NOMO-1 (cell line): ENCODE measurements at regions not wholly inside any gene's neighbourhood (a gene's known extent, or its start where the extent isn't known, plus 50 kb on each side); places are given as distances from the start of the nearest gene placed in this dataset.

Experiments
- DNase-seq, 2 experiments: peaks; one replicate each; lab custom pipeline; 2025; ENCODE audit not compliant: unreplicated experiment in 2 of 2; lab: John Stamatoyannopoulos, UW

GRCh38 chr13:85411591-85411990 lies 387.6 kb downstream of the SLITRK6 start:
- DNase-seq: no peak

DNA sequence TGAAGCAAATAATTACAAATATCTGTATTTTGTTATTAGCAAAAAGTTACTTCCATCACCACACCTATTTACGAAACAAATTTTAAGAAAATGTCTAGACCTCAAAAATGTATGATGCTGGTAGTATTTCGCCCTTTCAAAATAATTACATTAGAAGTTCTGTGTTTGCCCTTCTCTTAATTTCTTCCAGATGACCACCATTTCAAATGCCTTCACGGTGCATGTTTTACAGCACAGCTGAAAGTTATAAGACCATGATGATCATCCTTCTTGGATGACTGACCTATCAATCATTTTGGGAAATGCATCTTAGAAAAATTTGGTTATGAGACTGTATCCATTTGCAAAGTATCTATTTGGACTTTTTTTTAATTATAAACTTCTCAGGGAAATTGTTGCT lies 390.8 kb downstream of the SLITRK6 start:
- no peak for DNase-seq

- no peak for DNase-seq
Observed at GRCh38 chr13:85406269-85406975, 392.8 kb downstream of the SLITRK6 start.

DNA sequence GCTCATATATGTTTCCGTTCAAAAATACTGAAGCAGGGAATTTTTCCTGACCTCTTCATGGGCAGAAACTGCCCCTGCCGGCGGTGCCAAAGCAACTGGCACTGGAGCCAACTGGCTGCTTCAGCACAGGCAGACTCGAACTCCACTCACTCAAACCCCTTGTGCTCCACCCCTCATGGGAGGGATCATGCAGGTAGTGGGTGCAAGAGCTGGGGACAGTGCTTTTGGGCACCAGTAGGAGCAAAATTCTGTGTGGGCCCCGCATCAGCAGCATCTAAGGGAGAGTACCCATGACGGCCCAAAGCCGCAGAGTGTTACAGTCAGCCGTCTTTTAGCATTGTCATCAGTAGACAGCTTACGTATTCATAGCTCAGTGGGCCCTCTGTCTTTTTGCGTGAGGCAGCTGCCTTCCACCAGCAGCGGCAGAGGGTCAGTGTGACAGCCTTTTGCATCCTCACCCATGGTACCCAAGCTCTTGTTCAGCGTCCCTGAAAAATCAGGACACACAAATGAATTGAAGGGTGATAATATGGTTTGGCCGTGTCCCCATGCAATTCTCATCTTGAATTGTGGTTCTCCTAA lies 393.8 kb downstream of the SLITRK6 start:
- no peak for DNase-seq

GRCh38 chr13:85386424-85386823 lies 412.8 kb downstream of the SLITRK6 start:
- no peak for DNase-seq

DNA sequence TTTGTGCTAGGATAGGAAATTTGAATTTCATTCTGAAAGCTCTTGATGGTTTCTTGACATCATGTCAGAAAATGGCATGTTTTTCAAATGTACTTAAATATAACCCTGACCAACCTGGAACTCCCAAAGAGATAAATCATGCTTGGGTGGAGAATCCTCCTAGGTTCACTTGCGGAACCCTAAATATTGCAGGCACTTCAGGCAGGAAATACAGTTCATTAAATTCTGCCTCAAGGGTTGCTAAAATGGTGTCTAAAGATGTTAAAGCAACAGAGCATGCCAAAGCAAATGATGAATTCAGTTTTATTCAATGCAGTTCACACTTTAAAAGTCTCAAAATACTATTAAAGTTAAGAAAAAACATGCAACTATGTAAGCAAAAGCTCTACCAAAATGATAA lies 415.9 kb downstream of the SLITRK6 start:
- no peak for DNase-seq

DNA sequence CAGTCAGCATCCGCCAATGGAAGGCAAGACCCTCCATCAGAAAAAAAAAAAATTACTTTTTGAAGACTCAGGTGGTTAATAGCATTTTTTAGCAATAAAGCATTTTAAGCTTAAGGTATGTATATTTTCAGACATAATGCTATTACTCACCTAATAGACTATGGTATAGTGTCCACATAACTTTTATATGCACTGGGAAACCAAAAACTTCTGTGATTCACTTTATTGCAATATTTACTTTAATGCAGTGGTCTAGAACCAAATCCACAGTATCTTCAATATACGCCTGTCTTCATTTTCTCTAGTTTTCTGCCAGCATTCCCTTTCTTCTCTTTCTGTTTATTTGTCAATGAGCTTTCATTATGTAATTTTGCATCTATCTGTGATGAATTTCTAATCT lies 418.1 kb downstream of the SLITRK6 start:
- DNase-seq: no peak

GRCh38 chr13:85379991-85380390 lies 419.2 kb downstream of the SLITRK6 start:
- DNase-seq: no peak

- DNase-seq: peak in 1 of 2 experiments; percentile 18
Observed at GRCh38 chr13:85379433-85379832, 419.8 kb downstream of the SLITRK6 start.

GRCh38 chr13:85377783-85378182 lies 421.4 kb downstream of the SLITRK6 start:
- DNase-seq: no peak

DNA sequence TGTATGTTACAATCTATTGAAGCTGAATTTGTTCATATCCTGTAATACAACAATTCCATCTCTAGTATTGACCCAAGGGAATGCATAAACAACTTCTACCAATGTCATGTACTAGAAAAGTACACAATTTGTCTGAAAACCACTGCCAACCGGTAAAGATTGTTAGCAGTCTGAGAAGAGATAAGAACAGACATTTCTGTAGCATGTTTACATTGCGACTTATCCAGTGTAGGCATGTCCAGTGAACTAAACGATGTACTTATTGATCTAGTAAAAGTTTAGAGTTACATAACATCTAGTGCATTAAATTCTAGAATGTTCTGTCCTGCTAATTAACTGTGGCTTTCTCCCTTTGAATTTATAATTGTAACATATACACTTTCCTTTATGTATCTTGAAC lies 425.9 kb downstream of the SLITRK6 start:
- DNase-seq: no peak

DNA sequence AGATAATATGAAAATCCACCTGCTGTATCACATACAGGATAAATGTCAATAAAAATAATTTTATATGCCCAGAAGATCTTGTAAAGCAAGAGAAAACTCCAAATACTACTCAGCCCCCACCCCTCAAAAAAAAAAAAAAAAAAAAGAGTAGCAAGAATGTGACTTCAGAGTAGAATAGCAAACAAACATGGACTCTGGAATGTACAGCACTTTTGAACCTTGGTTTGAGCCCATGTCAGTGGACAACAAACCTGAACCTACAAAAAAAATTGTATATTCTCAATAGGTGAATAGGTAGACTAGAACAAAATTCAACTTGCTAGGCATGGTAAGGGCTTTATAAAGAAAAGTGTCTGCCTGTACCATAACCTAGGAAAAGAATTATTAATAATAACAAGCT lies 428.0 kb downstream of the SLITRK6 start:
- no peak for DNase-seq

GRCh38 chr13:85368686-85369085 lies 430.5 kb downstream of the SLITRK6 start:
- no peak for DNase-seq

DNA sequence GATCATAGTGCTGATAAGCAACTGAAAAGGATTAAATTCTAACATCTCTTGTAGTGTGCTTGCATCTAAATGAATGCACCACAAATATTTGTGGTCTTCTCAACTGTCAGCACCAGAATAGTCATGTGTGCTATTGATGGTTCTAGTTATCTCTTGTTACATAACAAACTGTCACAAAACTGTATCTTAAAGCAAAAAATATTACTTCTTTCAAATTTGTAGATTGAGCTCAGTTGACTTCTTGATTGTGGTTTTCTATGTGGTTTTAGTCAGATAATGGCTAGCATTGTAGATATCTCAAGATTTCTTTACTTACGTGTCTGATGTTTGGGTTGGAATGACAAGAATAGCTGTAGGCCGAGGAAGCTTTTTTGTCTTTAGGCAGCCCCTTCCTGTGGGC lies 431.3 kb downstream of the SLITRK6 start:
- DNase-seq: no peak

DNA sequence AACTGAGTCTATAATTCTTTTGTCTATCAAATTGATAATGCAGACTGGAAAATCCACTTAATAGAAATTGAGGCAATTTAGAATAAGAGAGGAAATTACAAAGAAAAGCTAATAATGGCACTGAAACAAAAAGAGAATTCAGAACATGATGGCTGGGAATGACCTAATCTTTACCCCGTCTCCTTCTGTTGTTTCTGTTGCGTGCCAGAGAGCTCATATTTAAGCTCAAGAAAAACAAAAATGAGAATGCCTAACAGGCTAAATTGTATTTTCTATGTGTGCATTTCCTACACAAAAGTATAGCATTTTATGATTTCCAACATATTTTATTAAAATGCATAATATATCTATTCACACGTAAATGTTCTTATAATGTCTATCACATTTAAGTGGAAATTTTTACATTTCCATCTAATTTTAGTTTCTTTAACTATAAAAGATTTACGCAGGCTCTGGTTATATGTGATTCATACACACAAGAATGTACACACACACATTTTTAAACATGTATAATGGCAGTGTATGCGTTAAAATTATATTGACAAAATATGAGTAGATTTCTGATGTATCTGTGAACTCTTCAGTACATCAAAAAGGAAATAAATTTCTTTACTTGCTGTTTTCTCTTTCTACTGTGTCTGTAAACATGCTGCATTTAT lies 432.3 kb downstream of the SLITRK6 start:
- DNase-seq: no peak

DNA sequence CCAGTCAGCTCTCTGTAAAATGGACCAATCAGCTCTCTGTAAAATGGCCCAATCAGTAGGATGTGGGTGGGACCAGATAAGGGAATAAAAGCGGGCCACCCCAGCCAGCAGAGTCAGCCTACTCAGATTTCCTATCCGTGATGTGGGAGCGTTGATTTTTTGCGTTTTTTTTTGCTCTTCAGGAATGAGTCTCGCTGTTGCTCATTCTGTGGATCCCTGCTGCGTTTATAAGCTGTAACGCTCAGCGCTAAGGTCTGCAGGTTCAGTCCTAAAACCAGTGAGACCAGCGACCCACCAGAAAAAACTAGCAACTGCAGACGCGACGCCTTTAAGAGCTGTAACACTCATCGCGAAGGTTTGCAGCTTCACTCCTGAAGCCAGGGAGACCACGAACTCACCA lies 435.7 kb downstream of the SLITRK6 start:
- no peak for DNase-seq

- no peak for DNase-seq
Observed at GRCh38 chr13:85362980-85363379, 436.2 kb downstream of the SLITRK6 start.

DNA sequence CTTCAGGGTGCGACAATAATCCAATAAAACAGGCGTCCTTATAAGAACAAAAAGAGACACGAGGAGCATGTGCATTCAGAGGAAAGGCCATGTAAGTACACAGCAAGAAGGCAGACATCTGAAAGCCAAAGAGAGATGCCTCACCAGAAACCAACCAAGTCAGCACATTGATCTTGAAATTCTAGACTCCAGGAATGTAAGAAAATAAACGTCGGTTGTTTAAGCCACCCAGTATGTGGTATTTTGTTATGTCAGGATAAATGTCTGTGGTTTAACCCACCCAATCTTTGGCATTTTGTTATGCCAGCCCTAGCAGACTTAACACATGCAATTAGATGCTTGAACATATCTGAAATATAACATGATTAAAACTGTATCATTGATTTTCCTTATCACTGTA lies 452.0 kb downstream of the SLITRK6 start:
- no peak for DNase-seq

- DNase-seq: no peak
Observed at GRCh38 chr13:85334187-85334586, 465.0 kb downstream of the SLITRK6 start.

DNA sequence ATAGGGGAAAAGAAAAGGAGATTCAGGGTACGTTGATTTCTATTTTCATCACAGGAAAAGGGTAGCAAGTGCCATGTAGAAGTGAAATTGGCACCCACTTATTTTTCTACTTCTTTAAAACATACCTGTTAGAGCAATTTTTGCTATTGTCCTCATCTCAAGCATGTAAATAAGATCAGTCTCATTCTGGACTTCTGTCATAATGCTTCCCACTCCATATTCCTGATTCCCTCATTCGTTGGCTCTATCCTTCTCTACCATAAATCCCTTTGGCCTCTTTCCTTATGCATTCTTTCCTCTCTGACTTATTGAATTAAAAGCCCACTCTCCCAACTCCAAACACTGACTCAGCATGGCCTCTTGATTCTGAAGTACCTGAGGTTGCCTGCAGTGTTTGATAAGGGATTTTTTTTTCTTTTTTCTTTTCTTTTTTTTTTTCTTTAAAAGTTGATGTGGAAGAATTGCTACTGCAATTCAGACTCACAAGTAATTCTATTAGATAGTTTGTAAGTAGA lies 465.7 kb downstream of the SLITRK6 start:
- DNase-seq: no peak

DNA sequence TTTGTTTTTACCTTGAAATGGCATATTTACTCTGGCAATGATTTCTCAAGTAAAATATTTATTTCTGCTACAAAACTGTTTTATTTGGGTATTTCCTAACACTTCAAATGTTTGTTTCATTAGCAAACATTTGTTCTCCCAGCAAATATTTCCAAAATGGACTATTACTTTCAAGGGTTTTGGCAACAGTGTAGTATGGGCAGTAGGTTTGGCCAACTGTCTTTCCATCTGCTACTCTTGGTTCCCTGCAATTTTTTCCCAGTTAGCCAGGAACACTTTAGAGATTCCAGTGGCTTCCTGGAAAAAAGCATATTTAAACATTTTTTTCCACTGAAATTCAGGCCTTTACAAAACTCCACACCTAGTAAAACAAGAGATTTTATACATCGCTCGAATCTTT lies 466.6 kb downstream of the SLITRK6 start:
- no peak for DNase-seq

- DNase-seq: no peak
Observed at GRCh38 chr13:85321734-85322133, 477.5 kb downstream of the SLITRK6 start.
